H9 (cell line): ENCODE measurements at regions not wholly inside any gene's neighbourhood (a gene's known extent, or its start where the extent isn't known, plus 50 kb on each side); places are given as distances from the start of the nearest gene placed in this dataset.

Experiments used
- DNase-seq: peaks from one replicate; pipeline ENCODE4 v3.0.0-alpha.2; 2017
- H2AFZ ChIP-seq: one replicate; pipeline ENCODE4 v1.6.1; 2013; ENCODE audit warnings: mild to moderate bottlenecking, low read length, control low read depth, moderate library complexity
- H2AK5ac ChIP-seq: 2 replicates; pipeline ENCODE4 v1.6.1; 2013; ENCODE audit warnings: low read length, control low read depth, mixed read lengths; ENCODE audit not compliant: insufficient read length
- H2BK120ac ChIP-seq: one replicate; pipeline ENCODE4 v1.6.1; 2013; ENCODE audit warnings: low read depth, mild to moderate bottlenecking, low read length, control low read depth, inconsistent platforms; ENCODE audit not compliant: poor library complexity, severe bottlenecking
- H2BK12ac ChIP-seq: 2 replicates; pipeline ENCODE4 v1.6.1; 2013; ENCODE audit warnings: low read length, control low read depth, mixed read lengths, low read depth; ENCODE audit not compliant: insufficient read length
- H2BK15ac ChIP-seq: 2 replicates; pipeline ENCODE4 v1.6.1; 2013; ENCODE audit warnings: low read depth, low read length, control low read depth
- H2BK20ac ChIP-seq: one replicate; pipeline ENCODE4 v1.6.1; 2013; ENCODE audit warnings: low read depth, mild to moderate bottlenecking, low read length, control low read depth, inconsistent platforms; ENCODE audit not compliant: poor library complexity, severe bottlenecking
- H2BK5ac ChIP-seq: 2 replicates; pipeline ENCODE4 v1.6.1; 2013; ENCODE audit warnings: low read length, control low read depth, mixed read lengths; ENCODE audit not compliant: insufficient read length
- H3K14ac ChIP-seq: 2 replicates; pipeline ENCODE4 v1.6.1; 2013; ENCODE audit warnings: low read length, control low read depth; ENCODE audit not compliant: insufficient read depth
- H3K18ac ChIP-seq: 2 replicates; pipeline ENCODE4 v1.6.1; 2013; ENCODE audit warnings: low read depth, mild to moderate bottlenecking, mixed read lengths, low read length, control low read depth; ENCODE audit not compliant: insufficient read length
- H3K23ac ChIP-seq: 2 replicates; pipeline ENCODE4 v1.6.1; 2013; ENCODE audit warnings: low read length, control low read depth, mixed read lengths, low read depth; ENCODE audit not compliant: insufficient read length
- H3K23me2 ChIP-seq: 2 replicates; pipeline ENCODE4 v1.6.1; 2013; ENCODE audit warnings: low read depth, mild to moderate bottlenecking, mixed read lengths, low read length, control low read depth; ENCODE audit not compliant: insufficient read length, poor library complexity, severe bottlenecking
- H3K27ac ChIP-seq: 2 replicates; pipeline ENCODE4 v1.5.1; 2013; ENCODE audit warnings: low read length, control low read depth, mixed read lengths, low read depth; ENCODE audit not compliant: insufficient read length
- H3K27me3 ChIP-seq: 2 replicates; pipeline ENCODE4 v1.6.1; 2013; ENCODE audit warnings: low read length, control low read depth, inconsistent platforms; ENCODE audit not compliant: insufficient read depth
- H3K4ac ChIP-seq: 2 replicates; pipeline ENCODE4 v1.6.1; 2013; ENCODE audit warnings: low read depth, mild to moderate bottlenecking, control low read depth, inconsistent platforms, low read length, moderate library complexity
- H3K4me1 ChIP-seq: 2 replicates; pipeline ENCODE4 v1.6.1; 2013; ENCODE audit warnings: low read length, control low read depth, inconsistent platforms; ENCODE audit not compliant: insufficient read depth
- H3K4me2 ChIP-seq: 2 replicates; pipeline ENCODE4 v1.6.1; 2013; ENCODE audit warnings: low read length, control low read depth, mixed read lengths; ENCODE audit not compliant: insufficient read length, insufficient read depth
- H3K56ac ChIP-seq: 2 replicates; pipeline ENCODE4 v1.6.1; 2013; ENCODE audit warnings: low read depth, mild to moderate bottlenecking, mixed read lengths, low read length, control low read depth; ENCODE audit not compliant: insufficient read length
- H3K79me1 ChIP-seq: 2 replicates; pipeline ENCODE4 v1.6.1; 2013; ENCODE audit warnings: low read depth, mild to moderate bottlenecking, moderate library complexity, low read length, control low read depth, inconsistent platforms; ENCODE audit not compliant: insufficient read depth, poor library complexity, severe bottlenecking
- H3K79me2 ChIP-seq: 2 replicates; pipeline ENCODE4 v1.6.1; 2013; ENCODE audit warnings: low read length, control low read depth, inconsistent platforms; ENCODE audit not compliant: insufficient read depth
- H3K9ac ChIP-seq: 2 replicates; pipeline ENCODE4 v1.6.1; 2013; ENCODE audit warnings: low read length, control low read depth, mixed read lengths; ENCODE audit not compliant: insufficient read length; ENCODE audit errors: extremely low read depth
- H3K9me3 ChIP-seq: one replicate; pipeline ENCODE4 v1.6.1; 2013; ENCODE audit warnings: low read depth, low read length, inconsistent platforms; ENCODE audit not compliant: control insufficient read depth
- H3T11ph ChIP-seq: one replicate; pipeline ENCODE4 v1.6.1; 2013; ENCODE audit warnings: mild to moderate bottlenecking, low read length, control low read depth, inconsistent platforms
- H4K20me1 ChIP-seq: one replicate; pipeline ENCODE4 v1.6.1; 2013; ENCODE audit not compliant: control insufficient read depth, insufficient read length, insufficient read depth
- H4K5ac ChIP-seq: 2 replicates; pipeline ENCODE4 v1.6.1; 2013; ENCODE audit warnings: low read depth, mild to moderate bottlenecking, mixed read lengths, low read length, control low read depth; ENCODE audit not compliant: insufficient read length
- H4K8ac ChIP-seq: replicated peaks from 2 replicates; pipeline ENCODE4 v1.6.1; 2013; ENCODE audit warnings: low read length, control low read depth, mixed read lengths, low read depth; ENCODE audit not compliant: insufficient read length
- H4K91ac ChIP-seq: 2 replicates; pipeline ENCODE4 v1.6.1; 2013; ENCODE audit warnings: low read depth, mild to moderate bottlenecking, moderate library complexity, mixed read lengths, low read length, control low read depth; ENCODE audit not compliant: insufficient read length
- H3K27ac Mint-ChIP-seq, 3 experiments: 2 replicates in 2 of 3; 3 replicates in 1 of 3; pipeline ENCODE4 v1.8.0; 2020 to 2021; ENCODE audit warnings: mixed read lengths in 3 of 3, mild to moderate bottlenecking in 1 of 3, moderate library complexity in 1 of 3
- H3K27me3 Mint-ChIP-seq: 2 replicates; pipeline ENCODE4 v1.8.0; 2021; ENCODE audit warnings: low read depth, mild to moderate bottlenecking, moderate library complexity, mixed read lengths
- H3K36me3 Mint-ChIP-seq, 3 experiments: 2 replicates in 2 of 3; 3 replicates in 1 of 3; pipeline ENCODE4 v1.8.0; 2020 to 2021; ENCODE audit warnings: low read depth in 3 of 3, mixed read lengths in 3 of 3; ENCODE audit not compliant: insufficient read depth in 1 of 3
- H3K4me1 Mint-ChIP-seq, 2 experiments: 2 replicates each; pipeline ENCODE4 v1.8.0; 2020; ENCODE audit warnings: mixed read lengths in 2 of 2
- H3K4me3 Mint-ChIP-seq, 2 experiments: 2 replicates in 1 of 2; 3 replicates in 1 of 2; pipeline ENCODE4 v1.8.0; 2020 to 2021; ENCODE audit warnings: mild to moderate bottlenecking in 2 of 2, mixed read lengths in 2 of 2, moderate library complexity in 1 of 2
- H3K9me3 Mint-ChIP-seq, 2 experiments: 2 replicates in 1 of 2; 3 replicates in 1 of 2; pipeline ENCODE4 v1.8.0; 2020; ENCODE audit warnings: mild to moderate bottlenecking in 2 of 2, mixed read lengths in 2 of 2, moderate library complexity in 1 of 2
- WGBS: extraction: QIAGEN DNeasy Blood & Tissue Kit; methylation state at CpG from one replicate; pipeline ENCODE4 v1.1.7; 2013; ENCODE audit warnings: missing lambda C conversion rate, low lambda C conversion rate, mixed read lengths; ENCODE audit not compliant: insufficient read length; ENCODE audit errors: extremely low coverage; 5-methylcytosine and 5-hydroxymethylcytosine counted together
- TF ChIP-seq, protein P1 (sequence below): fragments of 200-600 bp; sonication (generic); conservative IDR thresholded peaks from 3 replicates; pipeline ENCODE4 v1.8.0; 2021; ENCODE audit warnings: antibody characterized with exemption, mild to moderate bottlenecking

- WGBS = no CpG with 5 or more reads among the region's 16 CpGs
- TF ChIP-seq, protein P1, sequence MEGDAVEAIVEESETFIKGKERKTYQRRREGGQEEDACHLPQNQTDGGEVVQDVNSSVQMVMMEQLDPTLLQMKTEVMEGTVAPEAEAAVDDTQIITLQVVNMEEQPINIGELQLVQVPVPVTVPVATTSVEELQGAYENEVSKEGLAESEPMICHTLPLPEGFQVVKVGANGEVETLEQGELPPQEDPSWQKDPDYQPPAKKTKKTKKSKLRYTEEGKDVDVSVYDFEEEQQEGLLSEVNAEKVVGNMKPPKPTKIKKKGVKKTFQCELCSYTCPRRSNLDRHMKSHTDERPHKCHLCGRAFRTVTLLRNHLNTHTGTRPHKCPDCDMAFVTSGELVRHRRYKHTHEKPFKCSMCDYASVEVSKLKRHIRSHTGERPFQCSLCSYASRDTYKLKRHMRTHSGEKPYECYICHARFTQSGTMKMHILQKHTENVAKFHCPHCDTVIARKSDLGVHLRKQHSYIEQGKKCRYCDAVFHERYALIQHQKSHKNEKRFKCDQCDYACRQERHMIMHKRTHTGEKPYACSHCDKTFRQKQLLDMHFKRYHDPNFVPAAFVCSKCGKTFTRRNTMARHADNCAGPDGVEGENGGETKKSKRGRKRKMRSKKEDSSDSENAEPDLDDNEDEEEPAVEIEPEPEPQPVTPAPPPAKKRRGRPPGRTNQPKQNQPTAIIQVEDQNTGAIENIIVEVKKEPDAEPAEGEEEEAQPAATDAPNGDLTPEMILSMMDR = no peak
- no peak overlapping the region for H4K8ac ChIP-seq
- H3T11ph ChIP-seq = no peak overlapping the region
- H3K27me3 ChIP-seq = no peaks in the 10 kb centered on the region
- H3K23me2 ChIP-seq = no peaks in the 10 kb centered on the region
- no peak overlapping the region for H3K4ac ChIP-seq
- Mint-ChIP-seq H3K27me3 (peaks cover 7% of the 10 kb centered on the region), H3K27ac (no peak overlapping the region), H3K4me1 (peaks cover 26 to 30% of the 10 kb centered on the region in 2 experiments), H3K36me3 (no peaks in the 10 kb centered on the region), H3K9me3 (peaks cover 0 to 2% of the 10 kb centered on the region in 2 experiments; a peak in 2 of 5 replicates), H3K4me3 (no peak overlapping the region)
- H4K91ac ChIP-seq = no peak overlapping the region
- H3K18ac ChIP-seq = no peak overlapping the region
- no peak overlapping the region for H3K56ac ChIP-seq
- H3K27ac ChIP-seq = no peak overlapping the region
- H3K4me2 ChIP-seq = no peak overlapping the region
- DNase-seq = no peak
- H2BK20ac ChIP-seq = no peak overlapping the region
- no peak overlapping the region for H2BK12ac ChIP-seq
- no peak overlapping the region for H2BK120ac ChIP-seq
- H3K23ac ChIP-seq = no peak overlapping the region
- no peak overlapping the region for H2BK15ac ChIP-seq
- H4K20me1 ChIP-seq = no peaks in the 10 kb centered on the region
- no peaks in the 10 kb centered on the region for H3K9me3 ChIP-seq
- H3K14ac ChIP-seq = no peak overlapping the region
- H3K4me1 ChIP-seq = peaks cover 6% of the 10 kb centered on the region
- H3K9ac ChIP-seq = no peak overlapping the region
- no peak overlapping the region for H2AFZ ChIP-seq
- H2BK5ac ChIP-seq = no peak overlapping the region
- H3K79me1 ChIP-seq = no peaks in the 10 kb centered on the region
- no peaks in the 10 kb centered on the region for H3K79me2 ChIP-seq
- no peak overlapping the region for H2AK5ac ChIP-seq
- no peak overlapping the region for H4K5ac ChIP-seq
These were observed 55.5 kb upstream of the IRX3 start for GRCh38 chr16:54341892-54342776.
